Fibroblast of skin of right quadriceps (primary cell): ENCODE measurements at regions not wholly inside any gene's neighbourhood (a gene's known extent, or its start where the extent isn't known, plus 50 kb on each side); places are given as distances from the start of the nearest gene placed in this dataset.

Experiments used
- DNase-seq: peaks from one replicate; pipeline ENCODE4 v3.0.0-alpha.2; 2013

DNA sequence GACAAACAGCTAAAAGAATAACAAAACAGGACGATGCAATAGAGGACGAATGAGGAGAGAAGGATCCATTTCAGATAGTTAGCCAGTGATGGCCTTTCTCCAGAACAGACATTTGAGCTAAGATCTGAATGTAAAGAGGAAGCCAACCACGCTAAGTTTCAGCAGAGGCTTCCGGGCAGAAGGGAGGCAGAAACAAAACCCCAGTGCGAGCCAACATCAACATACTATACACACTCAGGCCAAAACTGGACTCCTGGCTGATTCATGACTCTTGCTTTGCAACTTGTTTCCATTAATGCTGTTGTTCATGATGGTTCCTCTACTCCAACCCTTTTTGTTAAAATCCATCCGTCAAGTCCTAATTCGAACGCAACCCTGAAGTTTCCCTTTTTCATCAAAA is 730.3 kb downstream of the TRIML1 start:
- DNase-seq: peak; percentile 14

DNA sequence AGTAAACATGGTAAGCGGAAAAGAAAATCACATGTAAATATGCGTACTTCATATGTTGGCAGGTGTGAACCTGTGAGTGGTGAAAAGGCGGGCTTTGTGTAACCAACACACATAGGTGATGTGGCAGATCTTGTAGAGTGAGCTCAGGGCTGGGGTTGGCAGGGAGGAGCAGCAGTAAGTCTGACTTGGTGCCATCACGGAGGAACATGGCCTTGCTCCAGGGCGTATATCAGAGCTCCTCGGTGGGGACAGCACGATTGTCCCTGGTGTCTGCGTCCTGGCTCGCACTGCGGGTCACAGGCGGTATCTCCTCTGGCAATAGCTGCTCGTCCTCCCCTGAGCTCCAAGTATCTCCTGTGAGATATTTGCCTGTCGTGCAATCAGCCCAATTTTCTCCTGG is 733.6 kb downstream of the TRIML1 start:
- DNase-seq: no peak

DNA sequence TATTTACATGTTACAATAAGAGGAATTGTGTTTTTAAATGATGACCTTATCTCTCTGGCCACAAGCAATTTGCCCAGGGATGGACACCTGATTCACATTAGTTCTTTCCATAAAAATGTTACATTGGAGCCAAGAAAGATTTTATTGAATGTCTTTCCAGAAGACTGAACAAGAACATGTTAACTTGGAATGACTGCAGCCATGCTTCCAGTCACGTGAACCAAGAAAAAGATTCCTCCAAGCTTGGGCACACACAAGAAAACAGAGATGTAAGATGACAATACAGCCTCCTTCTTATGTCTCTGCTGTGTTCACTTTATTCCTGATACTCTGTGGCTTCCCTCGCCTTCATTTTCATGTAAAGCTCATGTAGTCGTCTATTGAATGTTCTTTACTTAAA is 737.6 kb downstream of the TRIML1 start:
- DNase-seq: no peak

DNA sequence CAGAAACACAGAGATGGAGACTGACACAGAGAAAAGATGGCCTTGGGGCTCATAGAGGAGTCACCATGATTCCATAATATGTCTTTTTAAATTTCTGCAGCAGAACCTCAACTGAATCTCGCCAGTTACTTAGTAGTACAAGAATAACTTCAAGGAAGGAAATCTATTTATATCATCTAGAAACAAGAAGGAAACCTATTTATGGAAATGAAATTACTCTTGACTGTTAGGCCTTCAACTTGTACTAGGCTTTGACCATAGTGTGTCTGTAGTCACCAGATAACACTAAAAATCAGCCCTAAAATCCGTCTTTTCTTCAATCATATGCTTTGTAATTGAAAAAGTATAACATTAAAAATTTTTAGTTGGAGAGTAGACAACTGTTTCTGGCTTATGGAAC is 740.4 kb downstream of the TRIML1 start:
- DNase-seq: no peak

DNA sequence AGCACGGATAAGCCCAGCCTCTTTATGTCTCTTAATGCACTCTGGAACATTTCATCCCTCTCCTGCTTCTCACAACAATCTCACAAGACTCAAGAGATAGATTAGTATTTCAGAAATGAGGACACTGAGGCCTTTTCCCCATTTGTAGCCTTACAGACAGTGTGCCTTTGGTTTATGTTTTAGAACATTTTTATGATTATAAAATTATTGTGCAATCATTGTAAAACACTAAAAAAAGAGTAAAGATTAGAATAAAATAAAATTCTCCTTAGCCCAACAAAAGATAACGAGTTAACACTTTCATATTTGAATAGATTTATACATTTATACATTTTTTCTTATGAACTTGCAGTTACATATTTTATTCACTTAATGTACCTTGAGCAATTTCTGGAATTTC is 748.7 kb downstream of the TRIML1 start:
- DNase-seq: no peak

DNA sequence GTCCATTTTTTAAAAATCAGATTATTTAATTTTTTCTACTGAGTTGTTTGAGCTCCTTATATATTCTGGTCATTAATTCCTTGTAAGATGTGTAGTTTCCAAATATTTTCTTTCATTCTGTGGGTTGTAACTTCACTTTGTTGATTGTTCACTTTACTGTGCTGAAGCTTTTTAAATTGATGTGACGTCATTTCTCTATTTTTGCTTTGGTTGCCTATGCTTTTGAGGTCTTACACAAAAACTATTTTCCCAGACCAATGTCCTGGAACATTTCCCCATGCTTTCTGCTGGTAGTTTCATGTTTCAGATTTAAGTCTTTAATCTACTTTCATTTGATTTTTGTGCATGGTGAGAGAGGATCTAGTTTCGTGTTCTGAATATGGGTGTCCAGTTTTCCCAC is 753.6 kb downstream of the TRIML1 start:
- no peak for DNase-seq

DNA sequence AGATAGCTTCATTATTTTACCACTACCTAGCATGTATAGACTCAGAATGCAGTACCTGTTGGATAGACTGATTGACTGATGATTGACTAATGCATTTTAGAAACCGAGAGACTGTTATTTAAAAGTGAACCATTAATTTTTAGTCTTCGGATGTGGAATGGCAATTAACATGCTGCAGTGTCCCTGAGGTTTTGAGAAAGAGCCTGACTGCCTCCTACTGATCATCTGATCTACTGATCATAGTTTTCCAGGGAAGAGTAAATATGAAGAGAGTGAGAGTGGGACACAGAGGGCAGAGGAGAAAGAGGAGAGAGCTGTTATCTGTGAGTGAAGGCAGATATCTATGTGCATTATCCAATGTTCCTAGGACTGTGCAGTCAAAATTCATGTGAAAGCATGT is 764.7 kb downstream of the TRIML1 start:
- DNase-seq: no peak

DNA sequence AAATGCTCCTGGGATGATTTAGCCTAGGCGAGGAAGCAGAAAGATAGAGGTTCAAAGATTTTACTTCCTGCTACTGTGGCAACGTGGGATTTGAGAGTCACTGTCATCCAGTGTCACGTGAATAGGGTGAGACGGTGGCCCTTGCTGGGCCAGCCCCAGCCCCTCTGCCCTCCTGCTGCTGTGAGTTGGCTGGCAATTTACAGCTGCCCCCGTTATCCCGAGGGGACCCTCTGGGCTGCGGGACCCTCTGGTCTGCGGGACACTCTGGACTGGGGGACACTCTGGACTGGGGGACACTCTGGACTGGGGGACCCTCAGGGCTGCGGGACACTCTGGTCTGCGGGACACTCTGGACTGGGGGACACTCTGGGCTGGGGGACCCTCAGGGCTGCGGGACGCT is 765.4 kb downstream of the TRIML1 start:
- DNase-seq: no peak

DNA sequence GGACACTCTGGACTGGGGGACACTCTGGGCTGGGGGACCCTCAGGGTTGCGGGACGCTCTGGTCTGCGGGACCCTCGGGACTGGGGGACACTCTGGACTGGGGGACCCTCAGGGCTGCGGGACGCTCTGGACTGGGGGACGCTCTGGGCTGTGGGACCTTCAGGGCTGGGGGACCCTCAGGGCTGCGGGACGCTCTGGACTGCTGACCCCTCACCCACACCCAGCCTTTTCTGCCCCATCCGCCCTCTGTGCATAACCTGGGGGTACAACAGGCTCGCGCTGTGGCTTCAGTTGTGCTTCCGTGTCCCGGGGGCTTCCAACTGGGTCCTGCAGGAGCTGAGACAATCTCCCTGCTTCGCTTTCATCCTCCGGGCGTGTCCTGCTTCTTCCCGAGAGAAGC is 766.0 kb downstream of the TRIML1 start:
- DNase-seq: no peak

DNA sequence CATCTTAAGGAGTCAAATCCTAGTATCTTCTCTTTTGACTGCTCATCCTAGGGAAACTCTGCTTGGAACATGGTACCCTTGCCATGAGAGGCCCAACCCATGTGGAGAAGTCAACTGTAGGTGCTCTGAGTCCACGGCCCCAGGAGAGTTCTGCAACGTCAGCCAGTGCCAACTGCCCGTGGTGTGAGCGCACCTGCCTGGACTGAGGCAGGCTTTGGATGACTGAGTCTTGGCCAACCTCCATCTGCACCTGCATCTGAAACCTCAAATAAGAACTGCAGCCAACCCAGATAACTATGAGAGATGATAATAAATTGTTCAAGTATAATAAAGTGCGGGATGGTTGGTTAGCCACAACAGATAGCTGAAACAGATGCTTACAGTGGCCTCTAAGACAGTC is 772.0 kb downstream of the TRIML1 start:
- no peak for DNase-seq

DNA sequence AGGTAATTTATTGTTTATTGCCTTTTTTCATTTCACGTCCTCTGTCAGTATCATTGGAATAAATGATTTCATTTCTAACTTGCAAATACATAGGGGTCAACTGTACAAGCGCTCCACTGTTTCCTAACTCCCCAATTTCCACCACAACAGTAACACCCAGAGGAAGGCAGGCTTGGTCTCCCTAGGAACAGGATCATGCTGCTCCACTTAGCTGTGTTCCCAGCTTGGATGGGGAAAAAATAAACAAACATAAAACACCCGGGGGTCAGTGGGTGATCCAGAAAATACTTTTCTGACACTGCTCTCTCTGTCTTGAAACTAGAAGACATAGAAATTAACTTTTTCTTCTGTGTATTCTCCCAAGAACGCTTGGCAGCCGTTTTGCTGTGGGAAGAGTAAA is 772.5 kb downstream of the TRIML1 start:
- DNase-seq: no peak

DNA sequence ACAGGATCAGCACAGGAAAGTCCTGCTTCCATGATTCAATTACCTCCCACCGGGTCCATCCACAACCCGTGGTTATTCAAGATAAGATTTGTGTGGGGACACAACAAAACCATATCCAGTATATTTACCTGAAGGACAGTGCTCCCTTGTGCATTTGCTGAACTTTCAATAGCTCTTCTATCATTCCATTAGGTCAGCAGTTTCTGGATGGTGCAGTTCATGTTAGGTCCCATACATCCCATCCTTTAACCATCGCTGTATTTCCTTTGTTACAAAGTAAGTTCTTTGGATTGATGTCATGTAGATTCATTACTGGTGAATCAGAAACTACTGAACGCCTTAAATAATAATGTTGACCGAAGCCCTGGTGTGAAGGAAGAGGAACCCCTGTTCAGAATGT is 775.9 kb downstream of the TRIML1 start:
- DNase-seq: no peak

DNA sequence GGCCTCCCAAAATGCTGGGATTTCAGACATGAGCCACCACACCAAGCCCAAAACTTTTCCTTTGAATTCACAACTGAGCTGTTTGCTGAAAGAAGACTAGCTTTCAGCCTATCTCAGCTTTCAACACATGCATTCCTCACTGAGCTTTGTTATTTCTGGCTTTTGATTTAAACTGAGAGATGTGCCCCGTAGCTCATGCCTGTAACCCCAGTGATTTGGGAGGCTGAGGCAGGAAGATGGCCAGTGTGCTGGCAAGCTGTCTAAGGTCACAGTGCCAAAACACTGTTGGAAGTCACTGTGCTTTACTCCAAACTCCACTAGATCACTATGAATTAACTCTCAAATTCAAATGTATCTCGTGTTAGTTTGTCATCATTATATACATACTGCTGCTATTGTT is 779.5 kb downstream of the TRIML1 start:
- DNase-seq: no peak

DNA sequence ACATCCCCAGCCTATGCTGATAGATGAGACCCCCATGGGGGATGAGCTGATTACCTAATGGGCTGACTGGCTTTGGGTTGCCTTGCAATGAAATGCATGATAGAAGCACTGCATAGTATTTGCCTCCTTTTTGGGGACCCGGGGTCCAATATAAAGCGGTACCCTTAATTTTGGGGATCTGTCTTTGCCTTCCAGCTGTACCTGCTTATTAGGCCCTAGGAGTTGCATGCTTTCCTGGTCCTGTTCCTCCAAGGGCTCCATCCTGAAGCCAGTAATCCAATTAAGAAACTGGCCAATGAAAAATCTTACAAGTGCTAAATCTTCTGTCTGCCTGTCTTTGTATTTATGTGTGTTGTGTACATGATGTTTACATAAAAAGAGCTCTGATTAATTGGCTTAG is 791.6 kb downstream of the TRIML1 start:
- DNase-seq: no peak

DNA sequence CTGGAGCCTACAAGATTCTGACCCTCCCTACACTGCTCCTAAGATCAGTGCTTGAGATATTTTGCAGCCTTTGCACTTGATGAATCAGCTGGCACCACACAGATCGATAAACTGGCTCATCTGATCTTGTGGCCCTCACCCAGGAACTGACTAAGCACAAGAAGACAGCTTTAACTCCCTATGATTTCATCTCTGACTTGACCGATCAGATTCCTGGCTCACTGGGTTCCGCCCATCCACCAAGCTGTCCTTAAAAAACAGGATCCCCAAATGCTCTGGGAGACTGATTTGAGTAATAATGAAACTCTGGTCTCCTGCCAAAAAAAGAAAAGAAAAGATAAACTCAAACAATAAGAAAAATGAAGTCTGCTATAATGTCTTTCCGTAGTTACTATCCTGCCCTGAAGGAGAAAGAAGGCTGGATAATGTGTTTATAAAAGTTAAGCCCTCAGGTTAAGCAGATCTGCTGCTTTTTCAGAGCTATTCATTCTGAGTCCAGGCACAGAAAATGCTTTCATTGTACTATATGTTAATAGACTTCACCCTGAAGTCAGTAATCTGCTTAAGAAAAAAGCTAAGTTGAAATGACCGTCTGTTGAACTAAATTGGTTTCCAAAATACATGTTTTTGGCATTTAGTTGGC is 795.2 kb downstream of the TRIML1 start:
- DNase-seq: peak; percentile 16

DNA sequence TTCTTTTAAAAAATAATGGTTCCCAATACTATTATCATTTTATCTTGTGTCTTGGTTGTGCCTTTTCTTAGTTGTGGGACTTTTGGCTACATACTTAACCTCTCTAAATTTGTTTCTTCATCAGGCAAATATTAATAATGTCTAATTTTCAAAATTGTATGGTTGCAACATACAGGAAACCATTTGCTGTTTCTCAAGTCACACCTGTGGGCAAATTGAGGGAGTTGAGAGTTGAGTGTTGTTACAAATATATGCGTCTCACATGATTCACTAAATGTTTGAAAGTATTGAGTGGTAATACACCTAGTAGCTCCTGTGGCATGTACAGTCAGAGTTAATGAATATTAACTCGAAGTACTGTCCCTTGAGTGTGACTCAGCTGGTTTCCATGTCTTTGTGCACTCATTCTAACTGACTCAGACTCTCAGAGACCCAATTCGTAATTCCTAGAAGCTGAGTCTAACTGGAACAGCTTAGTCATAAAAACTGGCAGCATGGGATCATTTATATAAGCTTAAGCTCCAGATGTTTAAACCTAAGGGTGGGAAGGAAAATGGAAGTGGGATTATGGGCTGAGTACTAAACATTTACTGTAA is 802.4 kb downstream of the TRIML1 start:
- DNase-seq: peak; percentile 99

DNA sequence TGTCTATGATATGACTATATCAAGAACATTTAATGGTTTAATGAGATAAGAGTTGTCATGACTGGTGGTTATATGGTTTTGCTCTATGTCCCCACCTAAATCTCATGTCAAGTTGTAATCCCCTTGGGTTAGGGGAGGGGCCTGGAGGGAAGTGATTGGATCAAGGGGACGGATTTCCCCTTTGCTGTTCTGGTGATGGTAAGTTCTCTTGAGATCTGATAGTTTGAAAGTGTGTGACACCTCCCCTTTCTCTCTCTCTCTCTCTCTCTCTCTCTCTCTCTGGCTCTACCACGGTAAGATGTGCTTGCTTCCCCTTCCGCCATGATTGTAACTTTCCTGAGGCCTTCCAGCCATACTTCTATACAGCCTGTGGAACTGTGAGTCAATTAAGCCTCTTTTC is 803.4 kb downstream of the TRIML1 start:
- DNase-seq: no peak

DNA sequence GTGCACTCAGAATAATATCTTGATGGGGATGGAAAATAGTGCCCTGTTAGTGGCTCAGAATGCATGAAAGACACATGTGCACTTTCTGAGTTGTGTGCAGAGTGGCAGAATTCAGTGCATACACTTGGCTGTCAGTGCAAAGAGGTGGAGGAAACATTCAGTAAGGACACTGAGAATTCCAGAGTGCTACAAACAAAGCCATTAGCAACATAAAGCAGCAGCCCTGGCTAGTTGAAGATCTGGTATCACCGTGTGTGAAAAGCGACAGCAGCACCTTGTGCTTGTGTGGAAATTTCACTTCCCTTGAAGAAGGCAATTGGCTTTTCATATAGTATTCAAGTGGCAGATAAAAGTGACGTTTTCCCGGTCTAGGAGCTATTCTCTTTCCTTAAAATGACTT is 810.4 kb downstream of the TRIML1 start:
- DNase-seq: no peak

DNA sequence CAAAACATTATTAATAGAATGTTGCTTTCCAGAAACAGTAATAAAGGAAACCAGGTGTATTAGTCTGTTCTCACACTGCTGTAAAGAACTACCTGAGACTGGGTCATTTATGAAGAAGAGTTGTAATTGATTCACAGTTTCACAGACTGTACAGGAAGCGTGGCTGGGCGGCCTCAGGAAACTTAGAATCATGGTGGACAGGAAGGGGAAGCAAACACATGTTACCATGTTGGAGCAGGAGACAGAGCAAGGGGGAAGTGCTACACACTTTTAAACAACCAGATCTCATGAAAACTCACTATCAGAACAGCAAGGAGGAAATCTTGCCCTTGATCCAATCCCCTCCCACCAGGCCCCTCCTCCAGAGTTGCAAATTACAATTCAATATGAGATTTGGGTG is 815.8 kb downstream of the TRIML1 start:
- no peak for DNase-seq

DNA sequence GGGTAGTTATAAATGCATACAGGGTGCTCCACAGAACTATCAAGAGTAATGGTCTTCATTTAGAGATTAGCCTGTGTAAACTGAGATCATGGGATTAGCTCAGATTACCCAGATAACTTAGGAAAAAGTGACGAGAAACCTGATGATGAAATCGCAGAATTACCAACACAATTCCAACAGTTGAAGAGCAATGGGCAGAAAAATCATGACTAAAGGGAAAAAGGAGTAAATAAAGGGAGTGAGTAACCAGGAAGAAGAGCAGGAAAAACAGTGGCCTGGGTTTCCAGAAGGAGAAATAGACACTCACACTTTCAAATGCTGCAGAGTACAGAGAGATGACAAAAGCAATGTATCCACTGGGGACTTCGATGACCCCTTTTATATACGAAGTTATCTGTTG is 817.3 kb downstream of the TRIML1 start:
- no peak for DNase-seq

DNA sequence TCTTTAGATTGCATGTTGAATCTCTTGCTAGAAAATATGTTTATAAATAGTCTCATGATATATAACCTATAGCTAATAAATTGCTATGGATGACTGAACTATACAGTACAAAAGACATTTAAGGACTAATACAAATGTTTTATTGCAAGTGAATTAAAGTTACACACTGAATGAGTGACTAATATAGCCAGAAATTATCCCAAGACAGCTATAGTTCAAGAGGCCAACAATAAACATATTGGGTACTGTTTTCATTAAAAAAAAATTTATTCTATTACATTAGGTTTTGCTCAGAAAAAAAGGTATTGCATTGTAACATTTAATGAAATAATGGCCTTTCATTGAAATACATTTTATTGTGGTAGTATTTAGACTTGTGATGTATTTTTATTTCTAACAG is 819.1 kb downstream of the TRIML1 start:
- no peak for DNase-seq

DNA sequence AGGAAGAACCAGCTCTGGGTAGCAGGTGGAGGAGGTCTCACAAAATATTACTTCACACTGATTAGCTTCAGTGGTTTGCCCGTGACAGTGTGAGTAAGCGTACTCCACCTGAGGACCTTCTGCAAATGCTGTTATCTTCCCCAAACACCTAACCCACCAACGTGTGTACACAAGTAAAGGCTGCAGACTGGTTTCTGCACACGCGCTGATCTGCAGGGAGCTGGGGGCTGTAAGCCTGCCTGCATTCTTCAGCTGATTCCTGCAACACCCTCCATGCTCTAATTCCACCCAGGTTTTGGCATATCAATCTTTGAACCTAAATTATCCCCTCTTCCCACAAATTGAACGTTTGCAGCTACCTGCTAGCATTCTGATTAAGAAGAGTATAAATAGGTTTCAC is 820.2 kb downstream of the TRIML1 start:
- no peak for DNase-seq

DNA sequence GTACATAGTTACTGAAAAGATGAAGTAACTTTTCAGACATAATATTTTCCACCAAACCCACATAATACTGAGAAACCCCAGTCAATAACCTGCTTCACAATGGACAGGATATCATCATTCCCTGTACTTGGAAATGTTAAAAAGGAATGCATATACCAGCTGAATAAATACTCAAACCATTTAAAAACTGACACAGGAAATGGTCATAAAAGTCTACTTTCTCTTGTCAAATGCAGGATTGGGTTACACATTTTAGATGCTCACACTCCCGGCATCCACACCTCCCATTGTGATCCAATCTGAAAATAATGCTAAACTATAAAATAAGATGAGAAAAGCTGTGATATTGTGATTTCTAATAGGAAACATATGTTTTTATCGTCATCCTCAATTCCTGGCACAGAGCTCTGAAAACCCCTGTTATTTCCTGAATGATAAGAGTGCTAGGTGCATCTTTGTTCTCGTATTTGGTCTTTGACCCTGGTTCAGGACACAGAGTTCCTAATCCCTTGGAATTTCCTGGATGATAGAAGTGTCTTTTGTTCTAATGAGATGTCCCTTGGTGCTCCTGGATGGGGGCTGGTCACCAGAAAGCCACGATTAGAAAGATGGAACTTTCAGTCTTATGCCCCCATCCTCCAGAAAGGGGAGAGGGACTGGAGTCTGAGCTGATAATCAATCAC is 821.3 kb downstream of the TRIML1 start:
- peak; percentile 76 for DNase-seq

DNA sequence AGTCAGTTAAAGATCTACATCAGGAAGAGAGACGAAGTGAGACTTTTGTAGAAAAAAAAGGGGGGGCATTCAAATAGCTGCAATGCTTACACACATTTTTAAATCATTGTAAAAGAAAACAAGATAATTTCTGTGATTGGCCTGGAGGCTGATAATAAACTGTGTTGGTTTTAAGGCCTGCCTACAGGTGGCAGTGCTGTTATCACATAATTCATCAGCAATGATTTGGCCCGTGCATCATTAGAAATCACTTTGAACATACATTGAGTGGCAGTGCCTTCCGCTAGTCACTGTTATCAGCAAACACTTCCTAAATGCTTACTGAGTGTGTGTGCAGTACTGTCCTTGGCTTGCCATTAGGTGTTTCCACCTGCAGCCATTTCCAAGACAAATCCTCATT is 831.9 kb downstream of the TRIML1 start:
- DNase-seq: peak; percentile 11

DNA sequence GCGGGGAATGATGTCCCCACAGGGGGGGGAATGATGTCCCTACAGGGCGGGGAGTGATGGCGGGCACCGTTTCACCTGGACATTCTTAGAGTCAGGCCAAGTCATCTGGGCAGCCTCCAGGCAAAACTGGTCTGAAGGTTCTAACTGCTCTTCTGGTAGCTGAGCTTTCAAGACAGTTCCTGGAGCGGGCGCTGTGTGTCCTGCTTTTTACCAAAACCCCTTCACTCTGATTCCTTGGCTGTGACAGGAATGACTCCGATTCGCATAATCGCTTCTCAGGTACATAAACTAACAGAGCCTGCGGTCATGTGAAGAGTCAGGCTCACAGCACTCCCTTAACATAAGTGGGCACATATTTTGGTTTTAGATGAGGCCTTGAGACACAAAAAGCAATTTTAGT is 836.0 kb downstream of the TRIML1 start:
- DNase-seq: no peak
